Left ventricle myocardium inferior (tissue), 1 donor: ENCODE measurements at regions not wholly inside any gene's neighbourhood (a gene's known extent, or its start where the extent isn't known, plus 50 kb on each side); places are given as distances from the start of the nearest gene placed in this dataset.

Source experiments
- DNase-seq: peaks from one replicate; pipeline ENCODE4 v3.0.0-alpha.2; 2020
- H3K27ac ChIP-seq: fragments of 200-600 bp; replicated peaks from 2 replicates; pipeline ENCODE4 v1.8.0; 2021
- H3K27me3 ChIP-seq: fragments of 200-600 bp; 2 replicates; pipeline ENCODE4 v1.8.0; 2021; ENCODE audit warnings: low read depth
- H3K36me3 ChIP-seq: fragments of 200-600 bp; 2 replicates; pipeline ENCODE4 v1.8.0; 2021
- H3K4me1 ChIP-seq: fragments of 200-600 bp; 2 replicates; pipeline ENCODE4 v1.8.0; 2021
- H3K4me3 ChIP-seq: fragments of 200-600 bp; 2 replicates; pipeline ENCODE4 v1.8.0; 2021; ENCODE audit warnings: mild to moderate bottlenecking, moderate library complexity
- H3K9me3 ChIP-seq: fragments of 200-600 bp; replicated peaks from 2 replicates; pipeline ENCODE4 v1.8.0; 2021
- CTCF ChIP-seq: fragments of 200-600 bp; IDR thresholded peaks from 2 replicates; pipeline ENCODE4 v1.8.0; 2021; ENCODE audit warnings: antibody characterized with exemption, mild to moderate bottlenecking, borderline replicate concordance
- intact Hi-C: fragments of 100-400 bp; cut with micrococcal nuclease; formaldehyde crosslinking; loops from one replicate; pipeline ENCODE4 v1.11.0; 2022
- donor health status: DM: no; HTN: yes; CAD: no; lungs with severe emphysema.

DNA sequence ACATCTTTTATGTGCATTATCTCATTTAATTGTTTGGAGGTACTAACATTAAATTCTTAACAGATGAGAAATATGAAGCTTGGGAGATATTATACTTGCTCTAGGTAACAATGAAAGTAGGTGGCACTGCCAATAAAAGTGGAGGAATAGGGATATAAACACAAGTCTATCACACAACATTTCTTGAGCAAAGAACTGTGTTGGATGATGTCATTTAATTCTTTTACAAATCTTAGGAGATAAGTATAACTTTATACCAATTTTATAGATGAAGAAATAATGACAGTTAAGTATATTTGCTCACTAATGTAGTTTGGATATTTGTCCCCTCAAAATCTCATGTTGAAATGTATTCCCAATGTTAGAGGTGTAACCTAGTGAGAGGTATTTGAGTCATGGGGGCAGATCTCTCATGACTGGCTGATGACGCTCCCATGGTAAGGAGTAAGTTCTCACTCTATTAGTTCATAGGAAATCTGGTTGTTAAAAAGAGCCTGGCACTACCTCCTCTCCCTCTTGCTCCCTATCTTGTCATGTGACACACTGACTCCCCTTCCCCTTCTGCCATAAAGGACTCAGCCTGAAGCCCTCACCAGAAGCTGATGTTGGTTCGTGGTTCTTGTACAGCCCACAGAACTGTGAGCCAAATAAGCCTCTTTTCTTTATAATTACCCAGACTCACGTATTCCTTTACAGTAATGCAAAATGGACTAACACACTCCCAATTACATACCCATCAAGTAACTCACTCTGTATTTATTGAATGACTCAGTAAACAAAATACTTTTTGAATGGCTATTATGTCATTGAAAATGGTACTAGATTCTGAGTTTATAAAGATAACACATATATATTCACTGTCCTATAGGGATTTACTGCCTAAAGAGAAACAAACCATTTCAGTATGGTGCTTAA lies 146.8 kb upstream of the KITLG start:
- no peaks in the 10 kb centered on the region for H3K27me3 ChIP-seq
- H3K9me3 ChIP-seq, result no peaks in the 10 kb centered on the region
- no peak overlapping the region for H3K4me3 ChIP-seq
- TF ChIP-seq CTCF, result no peak
- H3K36me3 ChIP-seq, result no peaks in the 10 kb centered on the region
- no peak for DNase-seq
- H3K4me1 ChIP-seq, result no peaks in the 10 kb centered on the region
- intact Hi-C loops, result no loop called here
- no peak overlapping the region for H3K27ac ChIP-seq

DNA sequence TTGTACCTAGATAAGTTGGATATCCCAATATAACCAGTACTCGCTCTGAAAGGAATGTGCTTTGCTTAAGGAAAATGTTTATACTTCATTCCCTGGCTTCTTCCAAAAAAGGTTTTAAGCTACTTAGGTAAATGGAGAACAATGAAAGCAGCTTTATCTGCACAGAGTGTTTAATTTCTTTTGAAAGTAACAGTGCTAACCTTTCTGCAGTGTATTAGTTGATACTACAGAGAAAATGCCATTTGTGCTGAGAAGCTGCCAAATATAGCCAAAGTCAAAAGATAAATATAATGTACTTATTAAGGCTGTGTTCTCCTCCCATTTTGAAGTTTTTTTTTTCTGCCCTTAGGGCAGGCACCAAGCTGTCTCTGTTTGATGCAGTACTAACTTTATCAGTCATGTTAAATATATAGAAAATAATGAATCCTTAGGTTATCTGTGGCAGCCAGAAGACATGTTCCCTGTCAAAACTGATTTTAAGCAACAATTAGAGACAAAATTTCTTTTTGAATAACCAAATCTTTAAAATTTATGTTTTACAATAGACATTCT lies 145.4 kb upstream of the KITLG start:
- H3K4me3 ChIP-seq, result no peak overlapping the region
- no peaks in the 10 kb centered on the region for H3K9me3 ChIP-seq
- H3K27me3 ChIP-seq, result no peaks in the 10 kb centered on the region
- H3K36me3 ChIP-seq, result no peaks in the 10 kb centered on the region
- intact Hi-C loops, result no loop called here
- TF ChIP-seq CTCF, result no peak
- DNase-seq, result no peak
- H3K27ac ChIP-seq, result no peak overlapping the region
- no peaks in the 10 kb centered on the region for H3K4me1 ChIP-seq

GRCh38 chr12:88723219-88723618 lies 142.9 kb upstream of the KITLG start:
- Histone ChIP-seq H3K4me3 (no peak overlapping the region), H3K27ac (no peak overlapping the region), H3K9me3 (no peaks in the 10 kb centered on the region), H3K4me1 (no peaks in the 10 kb centered on the region), H3K27me3 (no peaks in the 10 kb centered on the region), H3K36me3 (no peaks in the 10 kb centered on the region)
- no peak for TF ChIP-seq CTCF
- DNase-seq, result no peak
- intact Hi-C loops, result no loop called here

DNA sequence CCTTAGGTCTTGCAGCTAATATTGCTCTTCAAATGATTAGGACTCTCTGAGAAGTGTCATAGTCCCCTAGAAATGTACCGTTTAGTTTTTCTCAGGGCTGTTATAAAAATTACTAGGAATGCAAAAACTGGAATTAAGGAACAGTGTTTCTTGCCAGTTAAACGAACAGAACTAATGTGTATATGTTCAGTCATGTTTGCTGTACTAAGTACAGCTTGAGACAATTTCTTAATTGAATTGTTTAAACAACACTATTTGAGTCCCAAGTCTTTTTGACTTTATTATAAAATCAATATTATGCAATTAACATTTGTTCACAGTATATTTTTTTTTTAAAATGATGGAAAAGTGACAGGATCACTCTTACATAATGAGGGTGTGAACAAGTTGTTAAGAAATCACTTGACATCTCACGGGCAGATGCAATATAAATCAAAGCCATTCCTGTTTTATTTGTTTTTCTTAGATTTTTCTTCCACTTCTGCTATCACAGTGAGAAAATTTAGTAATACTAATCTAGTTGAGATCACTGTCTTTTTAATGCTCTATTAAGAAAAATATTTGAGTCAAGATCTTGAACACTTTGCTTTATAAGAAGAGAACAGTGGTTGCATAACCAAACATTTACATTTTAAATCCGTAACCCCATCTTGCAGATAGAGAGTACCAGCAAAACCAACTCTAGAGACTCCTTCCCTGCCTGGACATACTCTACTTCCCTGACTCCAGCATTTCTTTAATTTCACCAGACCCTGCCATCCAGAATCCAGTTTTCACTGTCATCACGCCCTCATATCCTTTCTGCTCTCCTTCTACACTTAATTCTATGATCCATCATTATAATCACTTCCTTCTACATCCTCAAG lies 140.7 kb upstream of the KITLG start:
- no peaks in the 10 kb centered on the region for H3K36me3 ChIP-seq
- DNase-seq, result no peak
- no peaks in the 10 kb centered on the region for H3K4me1 ChIP-seq
- H3K4me3 ChIP-seq, result no peak overlapping the region
- intact Hi-C loops, result no loop called here
- H3K27me3 ChIP-seq, result no peaks in the 10 kb centered on the region
- no peak overlapping the region for H3K27ac ChIP-seq
- no peaks in the 10 kb centered on the region for H3K9me3 ChIP-seq
- no peak for TF ChIP-seq CTCF

DNA sequence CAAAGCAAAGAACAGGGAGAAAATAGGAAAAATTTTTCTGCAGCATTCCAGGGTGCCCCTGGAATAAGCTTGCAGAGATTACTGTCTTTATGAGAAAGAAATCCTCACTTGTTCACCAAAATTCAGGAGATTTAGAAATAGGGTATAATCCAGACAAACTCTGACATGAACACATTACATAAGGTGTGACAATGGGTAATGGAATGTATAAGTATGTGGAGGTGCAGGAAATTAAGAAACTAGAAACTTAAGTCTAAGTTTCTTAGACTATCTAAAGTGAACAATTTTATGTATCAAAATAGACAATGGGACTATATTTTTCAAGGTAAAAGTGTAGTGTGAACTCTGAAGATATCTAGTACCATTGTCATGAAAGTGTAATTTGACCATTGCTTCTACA lies 140.0 kb upstream of the KITLG start:
- intact Hi-C loops, result no loop called here
- Histone ChIP-seq H3K27ac (no peak overlapping the region), H3K4me3 (no peak overlapping the region), H3K4me1 (no peaks in the 10 kb centered on the region), H3K36me3 (no peaks in the 10 kb centered on the region), H3K9me3 (no peaks in the 10 kb centered on the region), H3K27me3 (no peaks in the 10 kb centered on the region)
- no peak for DNase-seq
- TF ChIP-seq CTCF, result no peak
